HG03159 (cell line): ENCODE measurements at regions not wholly inside any gene's neighbourhood (a gene's known extent, or its start where the extent isn't known, plus 50 kb on each side); places are given as distances from the start of the nearest gene placed in this dataset.

Experiments used
- ATAC-seq: cut with Tn5 transposase; IDR thresholded peaks from one replicate; pipeline ENCODE4 v1.9.1; 2021; ENCODE audit warnings: mild to moderate bottlenecking, moderate library complexity; ENCODE audit not compliant: unreplicated experiment

DNA sequence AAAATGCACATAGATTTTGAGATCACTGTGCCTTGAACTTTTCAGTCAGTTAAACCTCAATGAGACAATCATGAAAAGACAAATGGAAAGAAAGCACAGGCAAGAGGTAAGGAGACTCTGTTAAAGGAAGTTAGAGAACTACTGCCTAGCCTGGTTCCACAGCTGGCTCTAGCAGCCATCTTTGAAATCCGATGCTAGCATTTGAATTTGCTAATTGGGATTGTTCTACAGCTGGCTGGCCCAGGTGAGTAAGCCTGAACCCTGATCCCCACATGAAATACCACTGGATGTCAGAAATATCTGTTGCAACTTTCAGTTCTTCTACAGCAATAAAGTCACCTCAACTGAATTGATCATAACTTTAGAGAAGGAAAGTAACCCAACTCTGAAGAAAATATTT, 315.2 kb upstream of the CHAC2 start:
- ATAC-seq, result no peak

GRCh38 chr2:53450923-53451322, 316.7 kb upstream of the CHAC2 start:
- ATAC-seq, result no peak

GRCh38 chr2:53448591-53448990, 319.0 kb upstream of the CHAC2 start:
- no peak for ATAC-seq

GRCh38 chr2:53448086-53448485, 319.5 kb upstream of the CHAC2 start:
- no peak for ATAC-seq

- ATAC-seq, result no peak
Measured at GRCh38 chr2:53445383-53446070, 322.1 kb upstream of the CHAC2 start.

- no peak for ATAC-seq
Measured at GRCh38 chr2:53442783-53443182, 324.8 kb upstream of the CHAC2 start.

- no peak for ATAC-seq
Measured at GRCh38 chr2:53442093-53442492, 325.5 kb upstream of the CHAC2 start.

- no peak for ATAC-seq
Measured at GRCh38 chr2:53438692-53439091, 328.9 kb upstream of the CHAC2 start.

GRCh38 chr2:53438100-53438499, 329.5 kb upstream of the CHAC2 start:
- no peak for ATAC-seq

- ATAC-seq, result no peak
Measured at GRCh38 chr2:53437371-53437770, 330.2 kb upstream of the CHAC2 start.

GRCh38 chr2:53436882-53437281, 330.7 kb upstream of the CHAC2 start:
- no peak for ATAC-seq

- no peak for ATAC-seq
Measured at GRCh38 chr2:53435610-53436009, 332.0 kb upstream of the CHAC2 start.

GRCh38 chr2:53434466-53434865, 333.1 kb upstream of the CHAC2 start:
- ATAC-seq, result no peak

DNA sequence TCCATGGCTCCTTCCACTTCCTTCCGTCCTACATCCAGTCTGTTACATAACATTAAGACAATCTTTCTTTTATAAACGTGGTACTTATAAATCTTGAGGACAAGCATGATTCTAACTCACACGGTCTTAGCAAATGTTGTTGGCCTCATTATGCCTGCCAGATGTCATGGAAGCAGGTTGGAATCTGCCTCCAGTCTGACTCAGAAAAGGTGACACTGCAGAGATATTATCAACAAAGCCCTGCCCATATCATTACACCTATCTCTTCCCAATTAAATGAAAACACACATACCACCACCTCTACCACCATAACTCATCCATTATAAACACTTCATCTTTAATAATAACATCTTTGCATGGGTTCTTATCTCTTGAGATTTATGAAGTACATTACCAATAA, 334.7 kb upstream of the CHAC2 start:
- no peak for ATAC-seq

DNA sequence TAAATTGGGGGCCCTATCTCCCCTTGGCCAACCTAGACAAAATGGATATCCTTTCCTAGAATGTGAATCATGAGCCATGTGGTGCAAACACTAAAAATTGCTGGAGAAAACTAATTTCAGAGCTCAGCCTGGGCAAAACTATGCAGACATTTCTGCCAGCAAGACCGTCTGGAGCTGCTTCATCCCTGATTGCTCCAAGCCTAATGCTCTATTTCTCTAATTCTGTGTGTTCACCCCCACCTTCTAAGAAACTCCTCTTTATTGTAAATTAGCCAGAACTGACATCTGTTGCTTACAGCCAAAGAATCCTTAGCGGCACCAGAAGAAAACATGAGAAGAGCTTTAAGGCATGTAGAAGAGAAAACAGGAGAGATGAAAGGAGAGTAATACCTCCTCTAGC, 337.7 kb upstream of the CHAC2 start:
- ATAC-seq, result no peak

GRCh38 chr2:53424902-53425301, 342.7 kb upstream of the CHAC2 start:
- ATAC-seq, result peak; percentile 52

DNA sequence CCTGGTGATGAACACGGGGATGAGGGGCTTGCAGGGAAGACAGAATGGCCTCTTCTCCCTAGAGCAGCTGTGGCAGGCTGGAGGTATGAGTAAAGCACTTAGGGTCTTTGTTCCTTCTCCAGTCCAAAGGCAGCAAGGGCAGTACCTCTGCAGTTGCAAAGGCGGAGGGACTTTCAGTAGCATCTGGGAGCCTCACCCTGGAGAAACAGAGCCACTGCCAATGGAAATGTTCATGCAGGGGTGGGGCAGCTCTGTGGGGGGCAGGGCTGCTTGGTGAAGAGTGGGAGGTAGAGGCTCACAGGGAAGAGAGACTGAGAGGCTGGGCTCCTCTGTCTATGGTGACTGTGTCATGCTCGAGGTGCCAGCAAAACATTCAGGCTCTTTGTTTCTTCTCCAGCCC, 344.1 kb upstream of the CHAC2 start:
- ATAC-seq, result no peak

DNA sequence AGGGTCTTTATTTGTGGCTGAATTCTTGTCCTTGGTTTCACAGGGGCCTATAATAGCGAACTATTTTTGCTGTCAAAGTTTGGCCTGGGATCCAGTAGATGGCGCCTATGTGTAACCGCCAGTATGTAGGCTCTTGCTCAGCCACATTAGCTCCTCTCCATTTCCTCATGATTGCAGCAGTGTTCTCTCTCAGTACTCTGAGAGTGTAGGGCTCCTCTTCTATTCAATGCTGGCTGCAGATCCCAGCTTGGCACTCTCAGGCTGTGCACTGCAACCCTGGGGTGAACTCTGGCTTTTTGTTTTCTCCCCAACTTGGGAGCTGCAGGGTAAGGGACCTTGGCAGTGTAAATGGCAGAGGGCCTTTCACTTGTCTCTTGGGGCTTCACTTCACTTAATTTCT, 344.6 kb upstream of the CHAC2 start:
- peak; percentile 72 for ATAC-seq

DNA sequence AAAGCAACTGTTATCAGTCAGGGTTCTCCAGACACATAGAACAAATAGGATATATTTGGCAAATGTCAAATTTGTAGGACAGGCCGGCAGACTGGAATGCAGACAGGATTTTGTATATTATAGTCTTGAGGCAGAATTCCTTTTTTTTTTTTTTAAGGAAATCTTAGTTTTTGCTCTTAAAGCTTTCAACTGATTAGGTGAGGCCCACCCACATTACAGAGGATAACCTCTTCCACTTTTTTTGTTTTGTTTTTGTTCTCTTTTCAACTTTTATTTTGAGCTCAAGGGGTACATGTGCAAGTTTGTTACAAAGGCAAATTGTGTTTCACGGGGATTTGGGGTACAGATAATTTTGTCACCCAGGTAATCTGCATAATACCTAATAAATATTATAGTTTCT, 350.2 kb upstream of the CHAC2 start:
- ATAC-seq, result no peak

DNA sequence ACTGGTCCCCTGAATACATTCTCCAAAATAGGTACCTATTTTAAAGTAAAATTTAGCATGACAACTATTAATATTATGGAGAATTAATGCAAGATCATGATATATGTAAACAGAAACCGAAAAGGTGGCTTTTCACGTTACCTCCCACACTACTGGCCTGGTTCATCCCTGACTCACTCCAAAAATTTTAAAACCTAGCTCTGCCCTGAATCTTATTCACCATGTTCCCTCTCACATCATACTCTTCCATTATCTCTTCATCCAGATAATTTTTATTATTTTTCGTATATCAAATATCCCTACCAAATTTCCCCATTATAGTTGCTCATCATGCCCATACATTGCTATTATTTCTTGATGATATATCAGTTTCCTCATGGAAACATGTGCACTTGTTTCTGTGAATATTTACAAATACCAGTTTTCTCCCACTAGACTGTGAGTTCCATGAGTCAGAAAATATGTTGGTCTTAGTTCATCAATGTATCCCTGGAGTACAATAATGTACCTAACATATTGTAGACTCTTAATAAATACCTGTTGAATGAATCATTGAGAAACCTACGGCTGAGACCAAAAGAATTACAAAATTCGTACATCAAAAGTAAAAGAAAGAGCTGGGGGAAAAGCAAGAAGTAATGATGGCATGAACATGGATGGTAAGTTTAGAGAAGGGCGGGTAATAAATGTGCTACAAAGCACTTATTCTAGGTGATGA, 360.1 kb upstream of the CHAC2 start:
- ATAC-seq, result no peak

GRCh38 chr2:53403792-53404413, 363.7 kb upstream of the CHAC2 start:
- ATAC-seq, result peak; percentile 79

DNA sequence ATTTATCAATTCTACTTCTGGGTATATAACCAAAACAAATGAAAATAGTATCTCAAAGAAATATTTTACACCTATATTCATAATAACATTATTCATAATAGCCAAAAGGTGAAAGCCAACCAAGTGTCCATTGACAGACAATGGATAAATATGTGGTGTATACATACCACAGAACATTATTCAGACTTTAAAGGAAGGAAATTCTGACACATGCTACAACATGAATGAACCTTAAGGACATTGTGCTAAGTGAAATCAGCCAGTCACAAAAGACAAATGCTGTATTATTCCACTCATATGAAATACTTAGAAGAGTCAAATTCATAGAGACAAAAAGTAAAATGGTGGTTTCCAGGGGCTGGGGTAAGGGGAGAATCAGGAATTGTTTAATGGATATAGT, 370.5 kb upstream of the CHAC2 start:
- no peak for ATAC-seq
